ENCODE measurements at regions not wholly inside any gene's neighbourhood (a gene's known extent, or its start where the extent isn't known, plus 50 kb on each side); places are given as distances from the start of the nearest gene placed in this dataset.

GRCh38 chr4:162392946-162393345, 229.1 kb upstream of the FSTL5 start:
- no peaks in the 10 kb centered on the region for H4K20me1 ChIP-seq (ENCODE audit: insufficient read depth)
- TF ChIP-seq CTCF (conservative IDR thresholded peaks at IDR 0.05; ENCODE audit: low read depth, low read length) = no peak
- H3K79me2 ChIP-seq (ENCODE audit: insufficient read depth, low read depth) = no peaks in the 10 kb centered on the region
- H3K27me3 ChIP-seq (ENCODE audit: insufficient read depth, low read depth) = no peaks in the 10 kb centered on the region
- no peak overlapping the region for H3K4me2 ChIP-seq
- H3K36me3 ChIP-seq (ENCODE audit: insufficient read depth) = no peaks in the 10 kb centered on the region
- no peak overlapping the region for H3K4me3 ChIP-seq (IDR thresholded peaks at IDR 0.05; ENCODE audit: insufficient read depth, low read depth, low read length)
- no peak overlapping the region for H3K9ac ChIP-seq
- no peaks in the 10 kb centered on the region for H3K4me1 ChIP-seq (ENCODE audit: low read depth, poor library complexity, severe bottlenecking)
- no peak overlapping the region for H2AFZ ChIP-seq (ENCODE audit: low read depth)
- no peak overlapping the region for H3K27ac ChIP-seq

- Histone ChIP-seq H4K20me1 (ENCODE audit: insufficient read depth) (no peaks in the 10 kb centered on the region), H3K79me2 (ENCODE audit: insufficient read depth, low read depth) (no peaks in the 10 kb centered on the region), H3K27ac (no peak overlapping the region), H3K9ac (no peak overlapping the region), H3K4me3 (IDR thresholded peaks at IDR 0.05; ENCODE audit: insufficient read depth, low read depth, low read length) (no peak overlapping the region), H3K4me1 (ENCODE audit: low read depth, poor library complexity, severe bottlenecking) (no peaks in the 10 kb centered on the region), H3K36me3 (ENCODE audit: insufficient read depth) (no peaks in the 10 kb centered on the region), H2AFZ (ENCODE audit: low read depth) (no peak overlapping the region), H3K4me2 (no peak overlapping the region), H3K27me3 (ENCODE audit: insufficient read depth, low read depth) (no peaks in the 10 kb centered on the region)
- no peak for TF ChIP-seq CTCF (conservative IDR thresholded peaks at IDR 0.05; ENCODE audit: low read depth, low read length)
Observed at GRCh38 chr4:162366146-162366545, 202.3 kb upstream of the FSTL5 start.

GRCh38 chr4:162364651-162365050, 200.9 kb upstream of the FSTL5 start:
- Histone ChIP-seq H3K79me2 (ENCODE audit: insufficient read depth, low read depth) (no peaks in the 10 kb centered on the region), H4K20me1 (ENCODE audit: insufficient read depth) (no peaks in the 10 kb centered on the region), H3K4me1 (ENCODE audit: low read depth, poor library complexity, severe bottlenecking) (no peaks in the 10 kb centered on the region), H3K36me3 (ENCODE audit: insufficient read depth) (no peaks in the 10 kb centered on the region), H3K27me3 (ENCODE audit: insufficient read depth, low read depth) (no peaks in the 10 kb centered on the region), H3K9ac (no peak overlapping the region), H3K4me2 (no peak overlapping the region), H3K27ac (no peak overlapping the region), H2AFZ (ENCODE audit: low read depth) (no peak overlapping the region), H3K4me3 (IDR thresholded peaks at IDR 0.05; ENCODE audit: insufficient read depth, low read depth, low read length) (no peak overlapping the region)
- TF ChIP-seq CTCF (conservative IDR thresholded peaks at IDR 0.05; ENCODE audit: low read depth, low read length) = no peak

GRCh38 chr4:162360369-162361149, 196.8 kb upstream of the FSTL5 start:
- H3K9ac ChIP-seq = no peak overlapping the region
- no peaks in the 10 kb centered on the region for H3K79me2 ChIP-seq (ENCODE audit: insufficient read depth, low read depth)
- H3K4me1 ChIP-seq (ENCODE audit: low read depth, poor library complexity, severe bottlenecking) = no peaks in the 10 kb centered on the region
- H4K20me1 ChIP-seq (ENCODE audit: insufficient read depth) = no peaks in the 10 kb centered on the region
- H3K27me3 ChIP-seq (ENCODE audit: insufficient read depth, low read depth) = no peaks in the 10 kb centered on the region
- no peak for TF ChIP-seq CTCF (conservative IDR thresholded peaks at IDR 0.05; ENCODE audit: low read depth, low read length)
- H3K36me3 ChIP-seq (ENCODE audit: insufficient read depth) = no peaks in the 10 kb centered on the region
- H3K4me2 ChIP-seq = no peak overlapping the region
- H2AFZ ChIP-seq (ENCODE audit: low read depth) = no peak overlapping the region
- no peak overlapping the region for H3K4me3 ChIP-seq (IDR thresholded peaks at IDR 0.05; ENCODE audit: insufficient read depth, low read depth, low read length)
- no peak overlapping the region for H3K27ac ChIP-seq
